ENCODE measurements at regions not wholly inside any gene's neighbourhood (a gene's known extent, or its start where the extent isn't known, plus 50 kb on each side); places are given as distances from the start of the nearest gene placed in this dataset.

GRCh38 chrX:80572636-80573035, 152.4 kb downstream of the TENT5D start:
- H3K23ac ChIP-seq (ENCODE audit: insufficient read length): no peak overlapping the region
- ChIA-PET POLR2A (ENCODE audit: partially characterized antibody) (no interaction called here), CTCF (ENCODE audit: partially characterized antibody) (no interaction called here)
- no peaks in the 10 kb centered on the region for H3K79me2 ChIP-seq (ENCODE audit: control insufficient read depth in 1 of 2, insufficient read depth in 2 of 2, low read length in 2 of 2)
- DNase-seq (ENCODE audit: low read depth in 1 of 2, low spot score in 2 of 2): no peak
- H3K9ac ChIP-seq (replicated peaks in 1 of 4; ENCODE audit: extremely low read depth in 1 of 4, low read depth in 3 of 4, low read length in 3 of 4): no peak overlapping the region
- H4K5ac ChIP-seq (ENCODE audit: insufficient read length, low read depth, low read length): no peak overlapping the region
- no peaks in the 10 kb centered on the region for H3K27me3 ChIP-seq (replicated peaks in 1 of 4; ENCODE audit: control insufficient read depth in 3 of 4, extremely low read depth in 1 of 4, insufficient read depth in 3 of 4, low read length in 3 of 4)
- H2BK12ac ChIP-seq (ENCODE audit: low read depth, low read length): no peak overlapping the region
- no peak overlapping the region for H3K4me3 ChIP-seq (ENCODE audit: extremely low read depth in 1 of 4, insufficient read depth in 2 of 4, low read depth in 3 of 4, low read length in 4 of 4)
- no peaks in the 10 kb centered on the region for H3K79me1 ChIP-seq (ENCODE audit: low read depth, low read length)
- H3K4me2 ChIP-seq (ENCODE audit: insufficient read depth in 1 of 2, low read depth in 2 of 2, low read length in 2 of 2): no peak overlapping the region
- no peak overlapping the region for H3K18ac ChIP-seq (ENCODE audit: extremely low read depth, low read length)
- H3K27ac ChIP-seq (ENCODE audit: low read depth, low read length): no peak overlapping the region
- H3K4me1 ChIP-seq (replicated peaks in 1 of 4; ENCODE audit: control insufficient read depth in 3 of 4, insufficient read depth in 4 of 4, low read length in 3 of 4): peaks cover 0 to 5% (median 0%) of the 10 kb centered on the region in 4 experiments; a peak in 2 of 7 replicates
- no peak overlapping the region for H2AK5ac ChIP-seq (ENCODE audit: low read depth, low read length)
- H4K91ac ChIP-seq (replicated peaks; ENCODE audit: insufficient read length, low read length): no peak overlapping the region
- no peaks in the 10 kb centered on the region for H4K20me1 ChIP-seq (replicated peaks in 1 of 2; ENCODE audit: control insufficient read depth in 1 of 2, insufficient read depth in 2 of 2, low read length in 2 of 2)
- peaks cover 0 to 5% of the 10 kb centered on the region in 2 experiments; a peak in 1 of 4 replicates for H3K9me3 ChIP-seq (ENCODE audit: insufficient read depth in 2 of 2, low read depth in 1 of 2, low read length in 1 of 2)
- H2BK5ac ChIP-seq (ENCODE audit: low read depth, low read length): no peak overlapping the region
- H2BK15ac ChIP-seq (ENCODE audit: low read length): no peak overlapping the region
- FAIRE-seq: peak; percentile 52
- H2BK120ac ChIP-seq (replicated peaks; ENCODE audit: low read depth, low read length): no peak overlapping the region
- no peak overlapping the region for H2BK20ac ChIP-seq (ENCODE audit: low read length)
- no peaks in the 10 kb centered on the region for H3K23me2 ChIP-seq (ENCODE audit: low read depth, low read length)
- H3K4ac ChIP-seq (replicated peaks; ENCODE audit: insufficient read length, low read depth, low read length): no peak overlapping the region
- no peak overlapping the region for H3K14ac ChIP-seq (ENCODE audit: insufficient read length)
- no peak overlapping the region for H4K8ac ChIP-seq (ENCODE audit: extremely low read depth, insufficient read depth, low read length)
- WGBS, 2 experiments (ENCODE audit: extremely low coverage in 1 of 2, insufficient coverage in 1 of 2, insufficient read length in 1 of 2, insufficient replicate concordance in 2 of 2, low coverage in 1 of 2, low lambda C conversion rate in 2 of 2, missing lambda C conversion rate in 1 of 2): 93% methylated on average over 5 of the region's 13 CpGs; no CpG with 5 or more reads in 1 of the 2 experiments
- H2AFZ ChIP-seq (ENCODE audit: low read length): no peak overlapping the region
- H3K36me3 ChIP-seq (ENCODE audit: control insufficient read depth in 2 of 4, insufficient read depth in 4 of 4, low read length in 3 of 4): no peaks in the 10 kb centered on the region
- H3K56ac ChIP-seq (replicated peaks; ENCODE audit: insufficient read length, low read depth, low read length): no peak overlapping the region
- TF ChIP-seq TBP (IDR thresholded peaks at IDR 0.05; ENCODE audit: low read depth, low read length) (no peak), KDM5A (IDR thresholded peaks at IDR 0.05; ENCODE audit: low read length) (no peak), TAF7 (optimal IDR thresholded peaks at IDR 0.05; ENCODE audit: borderline replicate concordance, low read depth, low read length) (no peak), MAX (IDR thresholded peaks at IDR 0.05) (no peak), POU5F1 (IDR thresholded peaks at IDR 0.05; ENCODE audit: low read depth, low read length) (no peak)

Measured in H1 (cell line).